OCI-LY3 (cell line): ENCODE measurements at regions not wholly inside any gene's neighbourhood (a gene's known extent, or its start where the extent isn't known, plus 50 kb on each side); places are given as distances from the start of the nearest gene placed in this dataset.

ENCODE experiments used
- H2AFZ ChIP-seq: fragments of 200-600, 300-600 bp; shearing (Covaris generic); 2 replicates; pipeline ENCODE4 v1.6.0; 2014; ENCODE audit warnings: antibody characterized with exemption, low read depth, low read length
- H3K27ac ChIP-seq: fragments of 200-600, 300-600 bp; sonication (generic); 2 replicates; pipeline ENCODE4 v1.5.1; 2014; ENCODE audit warnings: mild to moderate bottlenecking, low read length, moderate library complexity, mixed read lengths
- H3K27me3 ChIP-seq: fragments of 200-600, 300-600 bp; sonication (generic); 2 replicates; pipeline ENCODE4 v1.6.1; 2014; ENCODE audit warnings: low read depth, low read length, mixed read lengths
- H3K36me3 ChIP-seq: fragments of 200-600, 300-600 bp; sonication (generic); replicated peaks from 2 replicates; pipeline ENCODE3; 2014; ENCODE audit warnings: low read depth, low read length, mixed read lengths
- H3K4me1 ChIP-seq: fragments of 300-600, 200-600 bp; sonication (generic); 2 replicates; pipeline ENCODE4 v1.6.1; 2014; ENCODE audit warnings: low read length, mixed read lengths
- H3K4me2 ChIP-seq: fragments of 200-600, 300-600 bp; sonication (generic); 2 replicates; pipeline ENCODE4 v1.6.1; 2014; ENCODE audit warnings: low read length, mixed read lengths
- H3K4me3 ChIP-seq: fragments of 300-600, 200-600 bp; sonication (generic); 2 replicates; pipeline ENCODE4 v1.5.1; 2014; ENCODE audit warnings: antibody characterized with exemption, mild to moderate bottlenecking, low read length, moderate library complexity
- H3K79me2 ChIP-seq: fragments of 300-600, 200-600 bp; shearing (Covaris generic); 2 replicates; pipeline ENCODE4 v1.6.1; 2014; ENCODE audit warnings: mild to moderate bottlenecking, low read length, mixed read lengths
- H3K9ac ChIP-seq: fragments of 300-600, 200-600 bp; shearing (Covaris generic); 2 replicates; pipeline ENCODE4 v1.6.0; 2014; ENCODE audit warnings: mild to moderate bottlenecking, low read length, moderate library complexity
- H3K9me3 ChIP-seq: fragments of 200-600, 300-600 bp; shearing (Covaris generic); 2 replicates; pipeline ENCODE4 v1.6.1; 2014; ENCODE audit warnings: low read length, mixed read lengths; ENCODE audit not compliant: insufficient read depth
- H4K20me1 ChIP-seq: fragments of 200-600, 300-600 bp; sonication (generic); 2 replicates; pipeline ENCODE4 v1.6.1; 2016; ENCODE audit warnings: low read length, mixed read lengths; ENCODE audit not compliant: insufficient read depth
- CTCF ChIP-seq: fragments of 200-600, 300-600 bp; sonication (generic); IDR thresholded peaks from 2 replicates; pipeline ENCODE4 v1.5.1; 2014; ENCODE audit warnings: antibody characterized with exemption, low read length, low read depth
- EZH2phosphoT487 ChIP-seq: fragments of 200-600 bp; shearing (Covaris generic); IDR thresholded peaks from 2 replicates; pipeline ENCODE4 v1.6.1; 2018; ENCODE audit warnings: antibody characterized with exemption, mixed run types, low read depth

- Histone ChIP-seq H3K4me3 (no peak overlapping the region), H3K27me3 (peaks cover 19% of the 10 kb centered on the region), H3K4me2 (no peak overlapping the region), H3K27ac (no peak overlapping the region), H3K36me3 (no peaks in the 10 kb centered on the region), H3K4me1 (no peaks in the 10 kb centered on the region), H3K9ac (no peak overlapping the region), H2AFZ (no peak overlapping the region), H4K20me1 (no peaks in the 10 kb centered on the region), H3K79me2 (no peaks in the 10 kb centered on the region), H3K9me3 (no peaks in the 10 kb centered on the region)
- no peak for TF ChIP-seq CTCF
- TF ChIP-seq EZH2phosphoT487, result no peak
Measured at GRCh38 chr2:16404551-16405300, 260.9 kb downstream of the CYRIA start.

- no peaks in the 10 kb centered on the region for H3K36me3 ChIP-seq
- H4K20me1 ChIP-seq, result no peaks in the 10 kb centered on the region
- H3K27ac ChIP-seq, result no peak overlapping the region
- H3K27me3 ChIP-seq, result peaks cover 19% of the 10 kb centered on the region
- H3K4me2 ChIP-seq, result no peak overlapping the region
- no peaks in the 10 kb centered on the region for H3K9me3 ChIP-seq
- no peak overlapping the region for H3K4me3 ChIP-seq
- no peaks in the 10 kb centered on the region for H3K4me1 ChIP-seq
- no peak overlapping the region for H3K9ac ChIP-seq
- H3K79me2 ChIP-seq, result no peaks in the 10 kb centered on the region
- no peak overlapping the region for H2AFZ ChIP-seq
- TF ChIP-seq EZH2phosphoT487 (no peak), CTCF (no peak)
Measured at GRCh38 chr2:16404146-16404545, 261.5 kb downstream of the CYRIA start.

DNA sequence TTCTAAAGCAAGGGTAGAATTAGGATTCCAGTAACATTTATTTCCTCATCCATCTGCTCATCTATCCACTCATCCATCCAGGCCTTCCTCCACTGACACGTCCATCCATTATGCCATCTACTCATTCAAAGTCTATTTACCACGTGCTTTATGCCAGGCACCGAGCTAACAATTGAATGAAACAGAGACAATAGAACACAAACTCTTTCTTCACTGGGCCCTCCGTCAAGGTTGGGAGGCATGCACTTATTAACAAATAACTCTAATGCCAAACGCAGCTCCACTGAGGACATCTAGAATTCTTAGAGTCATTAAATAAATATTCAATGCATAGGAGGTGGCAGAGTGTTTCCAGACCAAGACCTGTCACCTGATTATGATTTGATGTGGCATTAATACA is 262.7 kb downstream of the CYRIA start:
- H3K36me3 ChIP-seq, result no peaks in the 10 kb centered on the region
- TF ChIP-seq EZH2phosphoT487, result no peak
- TF ChIP-seq CTCF, result no peak
- H3K4me2 ChIP-seq, result no peak overlapping the region

GRCh38 chr2:16401761-16402300 is 263.8 kb downstream of the CYRIA start:
- Histone ChIP-seq H3K36me3 (no peaks in the 10 kb centered on the region), H3K4me3 (no peak overlapping the region), H4K20me1 (no peaks in the 10 kb centered on the region), H3K27ac (no peak overlapping the region), H3K9ac (no peak overlapping the region), H3K27me3 (peaks cover 19% of the 10 kb centered on the region), H3K9me3 (no peaks in the 10 kb centered on the region), H3K79me2 (no peaks in the 10 kb centered on the region), H2AFZ (no peak overlapping the region), H3K4me2 (no peak overlapping the region), H3K4me1 (no peaks in the 10 kb centered on the region)
- TF ChIP-seq CTCF, result no peak

More for the DNA sequence above, 262.7 kb downstream of the CYRIA start:
- Histone ChIP-seq H3K27me3 (peaks cover 19% of the 10 kb centered on the region), H2AFZ (no peak overlapping the region), H3K79me2 (no peaks in the 10 kb centered on the region), H3K9me3 (no peaks in the 10 kb centered on the region), H3K4me3 (no peak overlapping the region), H3K27ac (no peak overlapping the region), H3K9ac (no peak overlapping the region), H4K20me1 (no peaks in the 10 kb centered on the region), H3K4me1 (no peaks in the 10 kb centered on the region)
